Type B pancreatic cell (in vitro differentiated cells): ENCODE measurements at regions not wholly inside any gene's neighbourhood (a gene's known extent, or its start where the extent isn't known, plus 50 kb on each side); places are given as distances from the start of the nearest gene placed in this dataset.
"Not testable (repeated sequence)": the region's sequence is repeated elsewhere in the genome, so short reads cannot be mapped to it uniquely, and the experiment has no call there.

Experiments
- DNase-seq: peaks from one replicate; pipeline ENCODE4 v3.0.0; 2021; ENCODE audit warnings: mixed read lengths; ENCODE audit not compliant: unreplicated experiment; ENCODE audit errors: extremely low spot score
- H3K27ac Mint-ChIP-seq: 2 replicates; pipeline ENCODE4 v1.8.0; 2021; ENCODE audit warnings: mild to moderate bottlenecking, mixed read lengths
- H3K27me3 Mint-ChIP-seq: 2 replicates; pipeline ENCODE4 v1.8.0; 2021; ENCODE audit warnings: mixed read lengths
- H3K36me3 Mint-ChIP-seq: 2 replicates; pipeline ENCODE4 v1.8.0; 2021; ENCODE audit warnings: mixed read lengths
- H3K4me1 Mint-ChIP-seq: one replicate; pipeline ENCODE4 v1.8.0; 2021; ENCODE audit warnings: mixed read lengths; ENCODE audit not compliant: unreplicated experiment
- H3K4me3 Mint-ChIP-seq: 2 replicates; pipeline ENCODE4 v1.8.0; 2021; ENCODE audit warnings: mild to moderate bottlenecking, mixed read lengths
- H3K9me3 Mint-ChIP-seq: 2 replicates; pipeline ENCODE4 v1.8.0; 2021; ENCODE audit warnings: mixed read lengths
- CTCF ChIP-seq: fragments of 200-600 bp; sonication (generic); conservative IDR thresholded peaks from 2 replicates; pipeline ENCODE4 v1.5.0; 2021; ENCODE audit warnings: antibody characterized with exemption, mild to moderate bottlenecking

GRCh38 chr20:47917549-47918070 lies 132.3 kb upstream of the SULF2 start:
- Mint-ChIP-seq H3K9me3 (peaks cover 18% of the 10 kb centered on the region), H3K36me3 (peaks cover 3% of the 10 kb centered on the region), H3K27me3 (peaks cover 24% of the 10 kb centered on the region), H3K27ac (no peak overlapping the region), H3K4me1 (peaks cover 26% of the 10 kb centered on the region), H3K4me3 (no peak overlapping the region)
- TF ChIP-seq CTCF = no peak
- no peak for DNase-seq

- Mint-ChIP-seq H3K4me3 (no peak overlapping the region), H3K27ac (no peak overlapping the region), H3K9me3 (peaks cover 18% of the 10 kb centered on the region), H3K36me3 (peaks cover 3% of the 10 kb centered on the region), H3K27me3 (peaks cover 19% of the 10 kb centered on the region), H3K4me1 (peaks cover 26% of the 10 kb centered on the region)
- DNase-seq = no peak
- no peak for TF ChIP-seq CTCF
Observed at GRCh38 chr20:47915495-47915894, 130.2 kb upstream of the SULF2 start.

- no peak overlapping the region for H3K4me3 Mint-ChIP-seq
- peaks cover 29% of the 10 kb centered on the region for H3K4me1 Mint-ChIP-seq
- H3K36me3 Mint-ChIP-seq = peaks cover 3% of the 10 kb centered on the region
- TF ChIP-seq CTCF = no peak
- DNase-seq = no peak
- H3K27me3 Mint-ChIP-seq = peaks cover 19% of the 10 kb centered on the region
- no peak overlapping the region for H3K27ac Mint-ChIP-seq
- peaks cover 18% of the 10 kb centered on the region for H3K9me3 Mint-ChIP-seq
Observed at GRCh38 chr20:47914792-47915191, 129.5 kb upstream of the SULF2 start.

- Mint-ChIP-seq H3K9me3 (peaks cover 12% of the 10 kb centered on the region), H3K27me3 (peaks cover 24% of the 10 kb centered on the region), H3K4me1 (peaks cover 40% of the 10 kb centered on the region)
- not testable (repeated sequence) for H3K36me3 Mint-ChIP-seq, H3K4me3 Mint-ChIP-seq, H3K27ac Mint-ChIP-seq, DNase-seq
Observed at GRCh38 chr20:47912786-47913501, 127.7 kb upstream of the SULF2 start.

- not testable (repeated sequence) for DNase-seq, H3K27ac Mint-ChIP-seq, H3K4me3 Mint-ChIP-seq, H3K36me3 Mint-ChIP-seq, H3K9me3 Mint-ChIP-seq
- Mint-ChIP-seq H3K27me3 (peaks cover 32% of the 10 kb centered on the region), H3K4me1 (peaks cover 47% of the 10 kb centered on the region)
Observed at GRCh38 chr20:47912165-47912564, 126.9 kb upstream of the SULF2 start.

GRCh38 chr20:47909696-47910369 lies 124.6 kb upstream of the SULF2 start:
- peaks cover 46% of the 10 kb centered on the region for H3K4me1 Mint-ChIP-seq
- DNase-seq, H3K9me3 Mint-ChIP-seq, H3K27ac Mint-ChIP-seq, H3K36me3 Mint-ChIP-seq, H3K4me3 Mint-ChIP-seq: not testable (repeated sequence)
- H3K27me3 Mint-ChIP-seq = peaks cover 34% of the 10 kb centered on the region

GRCh38 chr20:47908361-47909035 lies 123.2 kb upstream of the SULF2 start:
- H3K9me3 Mint-ChIP-seq, H3K4me3 Mint-ChIP-seq, H3K36me3 Mint-ChIP-seq, H3K27ac Mint-ChIP-seq, DNase-seq: not testable (repeated sequence)
- Mint-ChIP-seq H3K4me1 (peaks cover 44% of the 10 kb centered on the region), H3K27me3 (peaks cover 34% of the 10 kb centered on the region)

GRCh38 chr20:47907951-47908350 lies 122.7 kb upstream of the SULF2 start:
- not testable (repeated sequence) for DNase-seq, H3K36me3 Mint-ChIP-seq, H3K27ac Mint-ChIP-seq, H3K4me3 Mint-ChIP-seq, H3K9me3 Mint-ChIP-seq
- Mint-ChIP-seq H3K4me1 (peaks cover 39% of the 10 kb centered on the region), H3K27me3 (peaks cover 29% of the 10 kb centered on the region)
